ENCODE measurements at regions not wholly inside any gene's neighbourhood (a gene's known extent, or its start where the extent isn't known, plus 50 kb on each side); places are given as distances from the start of the nearest gene placed in this dataset.

DNA sequence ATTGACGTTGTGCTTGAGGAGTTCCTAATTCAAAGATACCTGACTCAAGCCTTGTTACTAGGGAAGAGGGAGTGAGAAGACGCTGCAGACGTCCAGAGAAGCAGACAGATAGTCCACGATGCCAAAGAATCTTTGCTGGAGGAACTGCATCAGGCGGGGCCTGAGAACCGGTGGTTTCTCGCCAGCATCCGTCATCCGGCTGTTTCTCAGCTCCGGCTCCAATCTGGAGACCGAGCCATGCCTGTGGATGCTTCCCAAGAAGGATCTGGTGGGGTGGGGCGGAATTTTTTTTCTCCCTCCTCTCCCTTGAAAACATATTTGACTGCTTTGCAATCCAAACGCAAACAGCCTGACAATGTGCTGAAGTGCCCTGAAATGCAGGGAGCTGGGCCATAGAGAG is 125.8 kb upstream of the SRSF6 start:
- TF ChIP-seq POLR2A (IDR thresholded peaks at IDR 0.05; ENCODE audit: low read length) (no peak), GATA1 (IDR thresholded peaks at IDR 0.05; ENCODE audit: low read depth, low read length) (no peak)

All from erythroblast (primary cell).